Hepatocyte (in vitro differentiated cells): ENCODE measurements at regions not wholly inside any gene's neighbourhood (a gene's known extent, or its start where the extent isn't known, plus 50 kb on each side); places are given as distances from the start of the nearest gene placed in this dataset.

Source experiments
- DNase-seq: peaks from one replicate; pipeline ENCODE4 v3.0.0-alpha.2; 2016; ENCODE audit warnings: low spot score
- H2AFZ ChIP-seq: fragments of 200-600 bp; sonication (generic); 2 replicates; pipeline ENCODE4 v1.6.0; 2016; ENCODE audit warnings: antibody characterized with exemption, mild to moderate bottlenecking
- H3K27ac ChIP-seq: fragments of 200-600 bp; sonication (generic); 2 replicates; pipeline ENCODE4 v1.5.1; 2016; ENCODE audit warnings: mild to moderate bottlenecking
- H3K27me3 ChIP-seq: fragments of 200-600 bp; sonication (generic); 2 replicates; pipeline ENCODE4 v1.6.1; 2016
- H3K36me3 ChIP-seq: fragments of 200-600 bp; sonication (generic); replicated peaks from 2 replicates; pipeline ENCODE4 v1.5.1; 2016; ENCODE audit warnings: low read depth; ENCODE audit not compliant: insufficient read depth
- H3K4me1 ChIP-seq: fragments of 200-600 bp; sonication (generic); 2 replicates; pipeline ENCODE4 v1.5.1; 2016; ENCODE audit warnings: mild to moderate bottlenecking, moderate library complexity; ENCODE audit not compliant: insufficient read depth
- H3K4me2 ChIP-seq: fragments of 200-600 bp; sonication (generic); 2 replicates; pipeline ENCODE4 v1.6.0; 2016
- H3K4me3 ChIP-seq: fragments of 200-600 bp; sonication (generic); 2 replicates; pipeline ENCODE4 v1.5.1; 2016; ENCODE audit warnings: mild to moderate bottlenecking
- H3K79me2 ChIP-seq: fragments of 200-600 bp; sonication (generic); 2 replicates; pipeline ENCODE4 v1.6.0; 2017; ENCODE audit warnings: mild to moderate bottlenecking
- H3K9me2 ChIP-seq: fragments of 200-600 bp; sonication (generic); replicated peaks from 2 replicates; pipeline ENCODE4 v1.6.0; 2017; ENCODE audit warnings: mild to moderate bottlenecking; ENCODE audit not compliant: insufficient read depth
- H3K9me3 ChIP-seq: fragments of 200-600 bp; sonication (generic); 2 replicates; pipeline ENCODE4 v1.5.1; 2016; ENCODE audit warnings: low read depth, mild to moderate bottlenecking
- H4K20me1 ChIP-seq: fragments of 200-600 bp; sonication (generic); 2 replicates; pipeline ENCODE4 v1.6.0; 2016; ENCODE audit warnings: mild to moderate bottlenecking; ENCODE audit not compliant: insufficient read depth, poor library complexity, severe bottlenecking
- CTCF ChIP-seq: fragments of 200-600 bp; sonication (generic); IDR thresholded peaks from 2 replicates; pipeline ENCODE4 v1.5.1; 2016; ENCODE audit warnings: antibody characterized with exemption, mild to moderate bottlenecking; ENCODE audit not compliant: poor library complexity
- EZH2 ChIP-seq: fragments of 200-600 bp; sonication (generic); IDR thresholded peaks from 2 replicates; pipeline ENCODE4 v1.6.1; 2016; ENCODE audit warnings: antibody characterized with exemption, mild to moderate bottlenecking, borderline replicate concordance
- EZH2phosphoT487 ChIP-seq: fragments of 200-600 bp; sonication (generic); IDR thresholded peaks from one replicate; pipeline ENCODE4 v1.6.1; 2018; ENCODE audit warnings: antibody characterized with exemption, mild to moderate bottlenecking, low read depth, moderate library complexity; ENCODE audit not compliant: unreplicated experiment, severe bottlenecking
- WGBS: methylation state at CpG from one replicate; pipeline ENCODE4 v1.1.6; 2016; ENCODE audit warnings: low lambda C conversion rate; ENCODE audit errors: missing lambda C conversion rate; 5-methylcytosine and 5-hydroxymethylcytosine counted together

DNA sequence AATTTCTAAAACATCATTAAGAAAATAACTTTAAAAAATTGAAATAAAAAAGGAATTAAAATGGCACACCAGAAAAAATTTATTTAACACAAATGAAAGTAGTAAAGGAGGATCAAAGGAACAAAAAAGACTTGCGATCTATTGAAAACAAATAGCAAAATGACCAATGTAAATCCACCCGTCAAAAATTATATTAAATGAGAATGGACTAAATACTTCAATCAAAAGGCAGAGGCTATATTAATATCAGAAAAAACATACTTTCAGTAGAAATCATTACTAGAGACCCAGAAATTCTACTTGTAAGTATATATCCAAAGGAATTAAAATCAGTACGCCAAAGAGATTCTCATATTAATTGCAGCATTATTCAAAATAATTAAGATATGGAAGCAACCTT lies 293.1 kb upstream of the SOX4 start:
- DNase-seq = no peak
- no peaks in the 10 kb centered on the region for H3K4me1 ChIP-seq
- WGBS = 60% methylated on average over 3 of the region's 3 CpGs
- no peak overlapping the region for H3K4me3 ChIP-seq
- H3K4me2 ChIP-seq = no peak overlapping the region
- no peaks in the 10 kb centered on the region for H3K9me2 ChIP-seq
- no peak for TF ChIP-seq CTCF
- no peak overlapping the region for H2AFZ ChIP-seq
- H3K79me2 ChIP-seq = no peaks in the 10 kb centered on the region
- no peak overlapping the region for H3K27ac ChIP-seq
- peaks cover 3% of the 10 kb centered on the region for H3K9me3 ChIP-seq
- no peaks in the 10 kb centered on the region for H3K36me3 ChIP-seq
- H3K27me3 ChIP-seq = no peaks in the 10 kb centered on the region
- H4K20me1 ChIP-seq = no peaks in the 10 kb centered on the region

GRCh38 chr6:21305893-21306332 lies 287.6 kb upstream of the SOX4 start:
- no peaks in the 10 kb centered on the region for H3K9me2 ChIP-seq
- no peaks in the 10 kb centered on the region for H3K4me1 ChIP-seq
- H3K79me2 ChIP-seq = no peaks in the 10 kb centered on the region
- H2AFZ ChIP-seq = no peak overlapping the region
- no peaks in the 10 kb centered on the region for H3K36me3 ChIP-seq
- 64% methylated on average over 2 of the region's 2 CpGs for WGBS
- H4K20me1 ChIP-seq = no peaks in the 10 kb centered on the region
- no peak overlapping the region for H3K4me2 ChIP-seq
- no peak overlapping the region for H3K4me3 ChIP-seq
- H3K27ac ChIP-seq = no peak overlapping the region
- DNase-seq = peak; percentile 58
- no peaks in the 10 kb centered on the region for H3K9me3 ChIP-seq
- H3K27me3 ChIP-seq = no peaks in the 10 kb centered on the region
- peak; percentile 29 for TF ChIP-seq CTCF
- no peak for TF ChIP-seq EZH2phosphoT487
- TF ChIP-seq EZH2 = no peak

- TF ChIP-seq EZH2 = no peak
- TF ChIP-seq EZH2phosphoT487 = no peak
- no peak for TF ChIP-seq CTCF
- DNase-seq = no peak
- H3K4me1 ChIP-seq = no peaks in the 10 kb centered on the region
- no peaks in the 10 kb centered on the region for H3K9me2 ChIP-seq
- H3K79me2 ChIP-seq = no peaks in the 10 kb centered on the region
- no peak overlapping the region for H3K27ac ChIP-seq
- no peaks in the 10 kb centered on the region for H4K20me1 ChIP-seq
- WGBS = 93% methylated on average over 4 of the region's 4 CpGs
- no peaks in the 10 kb centered on the region for H3K36me3 ChIP-seq
- H3K4me3 ChIP-seq = no peak overlapping the region
- no peaks in the 10 kb centered on the region for H3K9me3 ChIP-seq
- no peak overlapping the region for H2AFZ ChIP-seq
- H3K27me3 ChIP-seq = no peaks in the 10 kb centered on the region
- H3K4me2 ChIP-seq = no peak overlapping the region
Observed at GRCh38 chr6:21306546-21306945, 287.0 kb upstream of the SOX4 start.

DNA sequence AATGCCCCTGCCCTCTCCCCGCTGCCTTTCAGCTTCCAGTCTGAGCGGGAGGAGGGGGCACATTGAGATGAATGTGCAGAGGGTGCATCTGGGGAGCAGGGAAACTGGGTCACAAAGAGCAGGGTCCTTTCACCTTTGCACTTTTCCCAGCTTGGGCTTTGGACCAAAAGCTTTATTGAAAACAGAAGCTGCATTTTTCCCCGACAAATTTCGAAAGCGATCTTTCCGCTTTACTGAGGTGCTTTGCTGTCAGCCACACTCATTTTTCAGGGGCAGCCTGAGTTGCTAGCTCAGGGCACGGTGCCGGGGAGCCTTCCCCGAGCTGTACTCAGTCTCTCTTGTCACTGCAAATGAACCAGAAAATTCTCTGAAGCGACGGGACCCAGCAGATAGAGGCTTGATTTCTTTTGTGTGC lies 283.7 kb upstream of the SOX4 start:
- Histone ChIP-seq H3K4me2 (peak overlapping the region; percentile 43), H3K27ac (no peak overlapping the region), H4K20me1 (no peaks in the 10 kb centered on the region), H2AFZ (no peak overlapping the region), H3K9me3 (no peaks in the 10 kb centered on the region), H3K4me3 (no peak overlapping the region), H3K4me1 (no peaks in the 10 kb centered on the region), H3K36me3 (no peaks in the 10 kb centered on the region), H3K9me2 (no peaks in the 10 kb centered on the region), H3K27me3 (no peaks in the 10 kb centered on the region), H3K79me2 (no peaks in the 10 kb centered on the region)
- no peak for DNase-seq
- no peak for TF ChIP-seq EZH2
- no peak for TF ChIP-seq CTCF
- no peak for TF ChIP-seq EZH2phosphoT487
- 67% methylated on average over 11 of the region's 11 CpGs for WGBS
